LNCaP clone FGC (cell line): ENCODE measurements at regions not wholly inside any gene's neighbourhood (a gene's known extent, or its start where the extent isn't known, plus 50 kb on each side); places are given as distances from the start of the nearest gene placed in this dataset.

Experiments used
- DNase-seq: peaks from one replicate; pipeline ENCODE4 v3.0.0-alpha.2; 2011; ENCODE audit warnings: low read depth
- H3K4me3 ChIP-seq: 2 replicates; pipeline ENCODE4 v1.5.1; 2011; ENCODE audit warnings: mild to moderate bottlenecking, low read depth, low read length, control low read depth
- CTCF ChIP-seq: IDR thresholded peaks from 2 replicates; pipeline ENCODE4 v1.5.1; 2012; ENCODE audit warnings: mild to moderate bottlenecking; ENCODE audit not compliant: control insufficient read depth, insufficient read depth; ENCODE audit errors: extremely low read depth

DNA sequence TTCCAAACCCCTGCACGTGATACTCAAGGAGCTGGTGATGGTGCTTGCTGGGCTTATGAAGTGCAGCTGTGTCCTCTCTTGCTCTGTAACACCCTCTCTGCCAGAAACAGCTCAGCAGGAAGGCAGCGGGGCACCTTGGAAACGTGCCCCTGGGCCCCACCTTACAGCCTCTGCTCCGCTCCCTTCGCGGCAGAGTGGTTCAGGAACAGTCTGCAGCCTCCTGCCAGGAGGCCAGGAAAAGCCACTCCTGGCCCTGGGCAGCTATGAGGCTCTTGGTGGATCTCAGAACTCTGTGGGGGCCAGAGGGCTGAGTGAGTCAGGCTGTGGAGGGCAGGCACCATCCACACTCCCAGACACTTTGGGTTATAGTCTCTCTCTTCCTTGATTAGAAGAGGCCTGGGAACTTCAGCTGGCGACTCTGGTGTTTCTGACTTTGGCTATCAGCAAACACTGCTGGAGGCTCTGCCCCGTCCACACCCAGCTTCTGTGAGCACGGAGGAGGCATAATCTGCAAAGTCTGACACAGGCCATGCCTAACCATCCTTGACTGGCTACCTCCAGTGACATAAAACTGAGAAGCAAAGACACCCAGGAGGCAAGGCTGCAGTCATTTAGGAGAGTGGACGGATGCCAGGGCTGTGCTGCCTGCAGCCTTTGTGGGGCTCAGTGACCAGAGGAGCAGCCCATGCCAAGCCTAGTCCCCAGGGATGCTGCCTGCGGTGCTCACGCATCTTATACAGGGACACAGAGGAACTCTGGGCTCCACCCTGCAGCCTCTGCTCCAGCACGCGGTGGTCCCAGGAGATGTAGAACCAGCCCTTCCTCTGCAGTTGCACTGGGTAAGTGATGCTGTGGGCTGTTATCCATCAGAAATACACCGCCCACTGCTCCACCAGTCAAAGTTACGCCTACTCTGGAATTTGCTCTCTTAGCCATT, 65.3 kb downstream of the METRNL start:
- no peak for DNase-seq
- TF ChIP-seq CTCF = no peak

DNA sequence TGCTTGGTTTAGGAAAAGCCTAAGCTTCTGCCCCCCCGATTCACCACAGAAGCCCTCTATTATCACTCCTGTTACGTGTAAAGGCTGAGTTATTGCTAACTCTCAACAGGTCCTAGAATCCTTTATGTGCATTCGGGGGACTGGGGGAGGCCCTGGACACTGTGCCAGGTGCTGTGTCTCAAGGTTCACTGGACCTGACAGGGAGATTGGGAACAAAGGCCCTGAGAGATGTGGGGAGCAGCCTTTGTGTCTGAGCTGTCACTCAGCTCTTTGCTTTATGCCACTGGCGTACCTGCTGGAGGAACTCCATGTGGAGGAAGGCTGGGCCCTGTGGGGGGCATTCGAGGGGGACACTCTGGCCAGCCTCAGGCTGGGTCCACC, 65.9 kb downstream of the METRNL start:
- no peak for TF ChIP-seq CTCF
- DNase-seq = no peak
- no peak overlapping the region for H3K4me3 ChIP-seq

More for the DNA sequence above, 65.3 kb downstream of the METRNL start:
- no peak overlapping the region for H3K4me3 ChIP-seq

GRCh38 chr17:83145831-83146230, 66.4 kb downstream of the METRNL start:
- DNase-seq = no peak
- no peak overlapping the region for H3K4me3 ChIP-seq
- no peak for TF ChIP-seq CTCF

GRCh38 chr17:83146347-83146746, 66.9 kb downstream of the METRNL start:
- H3K4me3 ChIP-seq = no peak overlapping the region
- no peak for DNase-seq
- no peak for TF ChIP-seq CTCF

DNA sequence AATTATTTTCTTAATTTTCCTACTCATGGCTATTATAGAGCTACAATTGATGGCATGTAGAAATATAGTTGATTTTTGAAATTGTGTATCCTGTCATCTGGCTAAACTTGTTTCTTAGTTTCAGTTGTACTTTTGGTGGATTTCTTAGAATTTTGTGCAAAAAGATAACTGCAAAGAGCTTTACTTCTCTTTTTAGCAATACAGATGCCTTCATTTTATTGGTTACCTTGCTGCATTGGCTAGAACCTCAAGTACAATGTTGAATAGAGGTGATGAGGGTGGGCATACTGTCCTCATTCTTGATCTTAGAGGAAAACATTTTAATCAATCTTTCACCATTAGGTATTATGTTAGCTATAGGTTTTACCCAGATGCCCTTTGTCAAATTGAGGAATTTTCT, 67.9 kb downstream of the METRNL start:
- DNase-seq = no peak
- no peak overlapping the region for H3K4me3 ChIP-seq
- no peak for TF ChIP-seq CTCF

- H3K4me3 ChIP-seq = no peak overlapping the region
- no peak for TF ChIP-seq CTCF
- no peak for DNase-seq
Observed at GRCh38 chr17:83148317-83149028, 69.1 kb downstream of the METRNL start.
